AG10803 (cell line): ENCODE measurements at regions not wholly inside any gene's neighbourhood (a gene's known extent, or its start where the extent isn't known, plus 50 kb on each side); places are given as distances from the start of the nearest gene placed in this dataset.
A peak's percentile ranks its signal among the peaks of the same experiment; 100 is the strongest.

Experiments used
- DNase-seq: peaks from one replicate; pipeline ENCODE4 v3.0.0; 2010; ENCODE audit warnings: low read depth
- H3K4me3 ChIP-seq: 2 replicates; pipeline ENCODE4 v1.5.1; 2011; ENCODE audit warnings: mild to moderate bottlenecking, low read length, control low read depth
- TF ChIP-seq, protein P1 (sequence below): conservative IDR thresholded peaks from 2 replicates; pipeline ENCODE4 v1.5.1; 2011; ENCODE audit warnings: mild to moderate bottlenecking, low read length, control low read depth, inconsistent platforms

DNA sequence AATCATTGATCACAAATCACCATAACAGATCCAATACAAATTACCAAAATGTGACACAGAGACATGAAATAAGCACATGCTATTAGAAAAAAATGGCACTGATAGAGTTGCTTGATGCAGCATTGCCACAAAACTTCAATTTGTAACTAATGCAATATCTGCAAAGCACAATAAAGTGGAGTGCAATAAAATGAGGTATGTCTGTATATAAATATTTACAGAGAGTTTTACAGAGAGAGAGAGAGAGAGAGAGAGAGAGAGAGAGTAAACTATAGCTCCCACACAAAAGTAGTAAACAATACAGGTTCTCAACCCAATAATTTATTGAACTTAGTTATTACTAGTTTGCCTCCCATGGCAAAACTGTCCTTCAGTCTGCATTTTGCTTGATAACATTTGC lies 1807.0 kb downstream of the SUCLG1 start:
- DNase-seq, result no peak
- no peak overlapping the region for H3K4me3 ChIP-seq
- TF ChIP-seq, protein P1, sequence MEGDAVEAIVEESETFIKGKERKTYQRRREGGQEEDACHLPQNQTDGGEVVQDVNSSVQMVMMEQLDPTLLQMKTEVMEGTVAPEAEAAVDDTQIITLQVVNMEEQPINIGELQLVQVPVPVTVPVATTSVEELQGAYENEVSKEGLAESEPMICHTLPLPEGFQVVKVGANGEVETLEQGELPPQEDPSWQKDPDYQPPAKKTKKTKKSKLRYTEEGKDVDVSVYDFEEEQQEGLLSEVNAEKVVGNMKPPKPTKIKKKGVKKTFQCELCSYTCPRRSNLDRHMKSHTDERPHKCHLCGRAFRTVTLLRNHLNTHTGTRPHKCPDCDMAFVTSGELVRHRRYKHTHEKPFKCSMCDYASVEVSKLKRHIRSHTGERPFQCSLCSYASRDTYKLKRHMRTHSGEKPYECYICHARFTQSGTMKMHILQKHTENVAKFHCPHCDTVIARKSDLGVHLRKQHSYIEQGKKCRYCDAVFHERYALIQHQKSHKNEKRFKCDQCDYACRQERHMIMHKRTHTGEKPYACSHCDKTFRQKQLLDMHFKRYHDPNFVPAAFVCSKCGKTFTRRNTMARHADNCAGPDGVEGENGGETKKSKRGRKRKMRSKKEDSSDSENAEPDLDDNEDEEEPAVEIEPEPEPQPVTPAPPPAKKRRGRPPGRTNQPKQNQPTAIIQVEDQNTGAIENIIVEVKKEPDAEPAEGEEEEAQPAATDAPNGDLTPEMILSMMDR, result no peak

DNA sequence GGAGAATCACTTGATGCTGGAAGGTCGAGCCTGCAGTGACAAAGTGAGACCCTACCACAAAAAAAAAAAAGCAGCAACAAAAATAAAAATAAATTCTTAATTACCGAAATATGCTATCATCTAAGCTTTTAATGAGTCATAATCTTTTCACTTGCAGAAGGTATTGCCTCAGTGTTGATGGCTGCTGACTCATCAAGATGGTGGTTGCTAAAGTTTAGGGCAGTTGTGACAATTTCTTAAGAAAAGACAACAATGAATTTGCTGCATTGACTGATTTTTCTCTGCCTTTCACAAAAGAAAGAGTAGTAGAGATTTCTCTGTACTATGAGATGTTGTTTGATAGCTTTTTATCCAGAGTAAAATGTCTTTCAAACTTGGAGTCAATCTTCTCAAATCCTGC lies 1809.0 kb downstream of the SUCLG1 start:
- TF ChIP-seq, protein P1, result no peak
- DNase-seq, result no peak
- H3K4me3 ChIP-seq, result no peak overlapping the region

DNA sequence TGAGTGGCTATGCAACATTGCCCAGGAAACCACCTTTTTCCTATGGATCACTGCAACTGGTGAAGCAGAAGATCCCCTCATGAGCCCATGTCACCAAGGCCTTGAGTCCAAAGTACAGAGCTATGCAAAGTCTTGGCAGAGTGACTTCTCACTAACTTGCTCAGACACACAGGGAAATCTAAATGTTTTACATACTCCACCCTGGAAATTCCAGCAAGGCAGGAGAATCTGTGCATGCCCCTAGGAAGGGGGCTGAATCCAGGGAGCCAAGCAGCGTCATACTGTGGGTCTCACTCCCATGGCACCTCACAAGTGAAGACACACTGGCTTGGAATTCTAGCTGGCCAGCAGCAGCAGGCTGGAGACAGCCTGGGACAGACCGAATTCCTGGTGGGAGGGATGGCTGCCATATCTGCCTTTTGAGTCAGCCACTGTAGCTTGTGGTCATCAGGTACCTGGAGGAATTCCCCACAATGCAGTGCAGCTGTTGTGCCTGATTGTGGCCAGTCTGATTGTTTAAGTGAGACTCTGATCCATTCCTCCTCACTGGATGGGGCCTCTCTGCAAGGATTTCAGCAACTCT lies 1817.4 kb downstream of the SUCLG1 start:
- DNase-seq, result no peak
- TF ChIP-seq, protein P1, result no peak
- no peak overlapping the region for H3K4me3 ChIP-seq

DNA sequence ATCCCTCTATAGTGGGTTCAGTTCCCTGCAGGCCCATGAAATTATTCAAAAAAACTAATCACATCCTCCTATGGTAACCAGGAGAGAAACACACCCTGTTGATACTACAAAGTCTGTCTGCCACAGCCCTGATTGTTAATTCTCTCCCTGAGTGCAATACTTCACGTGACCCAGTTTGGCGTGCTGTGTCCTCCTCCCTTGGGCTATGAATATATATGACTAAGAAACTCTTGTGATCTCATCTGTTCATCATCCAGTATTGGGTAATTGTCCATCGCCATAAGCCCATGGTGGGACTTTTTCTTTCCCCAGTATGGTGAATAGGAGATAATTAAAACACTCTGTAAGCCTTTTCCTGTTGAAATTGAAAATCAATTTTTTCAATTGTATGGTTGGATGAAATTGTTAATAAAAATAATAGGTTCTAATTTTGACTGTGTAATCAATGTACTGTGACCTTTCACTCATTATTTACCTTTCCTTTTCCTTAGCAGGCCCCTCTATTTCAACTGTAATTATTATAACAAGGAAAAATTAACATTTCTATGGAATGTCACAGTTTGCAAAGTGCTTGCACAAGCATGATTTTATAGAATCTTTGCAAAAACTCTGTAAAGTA lies 1822.6 kb downstream of the SUCLG1 start:
- peak; percentile 12 for DNase-seq
- TF ChIP-seq, protein P1, result no peak

DNA sequence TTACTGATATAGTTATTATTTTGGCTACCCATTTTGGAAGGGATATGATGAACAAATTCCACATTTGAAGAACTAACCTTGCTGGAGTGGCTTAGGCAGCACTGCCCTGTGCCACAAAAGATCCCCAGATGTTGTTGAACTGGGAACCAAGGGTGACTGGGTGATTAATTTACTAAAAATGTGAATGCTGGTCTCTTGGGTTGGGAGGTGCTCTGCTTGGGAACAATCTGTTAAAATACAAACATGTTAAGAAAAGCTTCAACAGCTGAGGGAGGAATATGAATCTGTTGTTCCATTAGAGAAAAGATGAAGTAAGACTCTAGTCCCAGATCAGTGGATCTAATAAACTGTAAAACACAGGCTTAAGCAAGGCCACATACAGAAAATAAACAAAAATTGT lies 1860.1 kb downstream of the SUCLG1 start:
- DNase-seq, result no peak
- no peak overlapping the region for H3K4me3 ChIP-seq
- TF ChIP-seq, protein P1, result no peak

More for the DNA sequence above, 1822.6 kb downstream of the SUCLG1 start:
- H3K4me3 ChIP-seq, result no peak overlapping the region

DNA sequence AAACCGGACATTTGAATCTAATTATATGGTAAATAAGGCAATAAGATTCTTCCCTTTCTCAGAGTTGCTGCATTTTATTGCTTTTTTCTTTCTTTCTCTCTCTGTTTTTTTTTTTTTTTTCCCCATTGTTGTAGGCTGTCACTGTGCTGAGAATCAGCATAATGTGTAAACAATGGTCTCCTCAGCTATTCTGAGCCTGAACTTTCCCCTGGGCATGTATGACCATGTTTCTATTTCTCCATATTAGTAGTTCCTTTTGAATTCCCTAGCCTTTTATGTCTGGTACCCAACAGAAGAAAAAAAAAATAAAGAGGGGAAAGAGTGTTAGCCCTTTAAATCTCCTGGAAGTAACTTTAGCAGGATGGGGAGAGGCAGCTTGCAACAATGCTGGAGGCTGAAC lies 1862.5 kb downstream of the SUCLG1 start:
- TF ChIP-seq, protein P1, result no peak
- no peak overlapping the region for H3K4me3 ChIP-seq
- no peak for DNase-seq

DNA sequence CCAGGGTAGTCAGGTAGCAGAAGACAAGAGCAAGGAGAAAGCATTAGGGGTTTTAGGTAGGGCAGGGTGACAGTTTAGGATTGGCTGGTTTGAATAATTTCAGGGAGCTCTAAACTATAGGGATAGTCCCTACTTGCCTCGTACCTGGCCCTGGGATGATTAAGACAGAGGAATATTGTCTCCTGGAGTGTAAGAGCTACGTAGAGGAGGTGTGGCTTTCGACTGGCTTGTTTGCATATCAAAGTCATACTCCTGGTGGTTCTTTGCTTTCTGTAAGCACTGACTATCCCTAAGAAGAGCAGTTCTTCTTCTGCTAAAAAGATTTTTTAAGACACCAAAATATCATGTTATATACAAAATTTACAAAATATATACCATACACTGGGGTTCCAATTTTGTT lies 1867.4 kb downstream of the SUCLG1 start:
- DNase-seq, result no peak
- no peak overlapping the region for H3K4me3 ChIP-seq
- TF ChIP-seq, protein P1, result no peak
